Prostate gland (tissue), 2 donors: ENCODE measurements at regions not wholly inside any gene's neighbourhood (a gene's known extent, or its start where the extent isn't known, plus 50 kb on each side); places are given as distances from the start of the nearest gene placed in this dataset.

Experiments used
- POLR2AphosphoS5 ChIP-seq: sonication (generic); formaldehyde crosslinking; IDR thresholded peaks from one replicate; pipeline ENCODE4 v1.6.1; 2017; ENCODE audit warnings: antibody characterized with exemption
- TF ChIP-seq, protein P1 (sequence below), 4 experiments: fragments of 200-600 bp in 2 of 4; fragments of 450-650 bp in 2 of 4; sonication (generic) in 2 of 4; IDR thresholded peaks; 1 replicate in 3 of 4; 2 replicates in 1 of 4; pipeline ENCODE4 v1.5.1; 2016 to 2019; ENCODE audit warnings: antibody characterized with exemption in 4 of 4, mild to moderate bottlenecking in 2 of 4, moderate library complexity in 2 of 4

DNA sequence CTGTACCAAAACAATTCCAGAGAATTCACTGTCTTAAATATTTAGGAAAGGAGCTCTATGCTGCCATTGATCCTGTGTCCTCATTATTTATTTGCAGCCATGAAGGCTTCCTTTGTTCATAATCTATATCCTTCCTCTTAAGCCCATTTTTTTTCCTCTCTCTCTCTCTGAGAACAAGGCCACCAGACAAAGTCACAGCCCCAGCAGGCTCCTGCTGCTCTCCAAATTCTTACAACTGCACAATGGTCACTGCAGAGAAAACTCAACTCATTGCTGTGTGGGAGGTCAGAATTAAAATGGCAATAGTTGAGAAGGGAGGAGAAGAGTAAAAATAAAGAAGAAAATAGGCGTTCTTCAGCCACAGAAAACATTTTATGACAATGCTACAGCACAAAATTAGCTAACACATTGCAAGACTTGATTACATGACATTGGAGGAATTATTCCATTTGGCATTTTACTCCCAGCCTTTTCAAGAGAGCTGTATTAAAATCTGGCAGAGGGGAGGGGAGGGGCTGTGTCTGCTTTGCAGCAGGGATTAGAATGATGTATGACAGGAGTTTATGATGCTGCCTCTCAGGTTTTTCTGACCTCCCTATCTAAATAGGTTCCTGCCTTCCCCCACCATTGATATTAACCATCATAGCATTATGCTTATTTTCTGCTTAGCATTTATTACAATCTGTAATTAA is 399.7 kb upstream of the THBS1 start:
- TF ChIP-seq, protein P1, sequence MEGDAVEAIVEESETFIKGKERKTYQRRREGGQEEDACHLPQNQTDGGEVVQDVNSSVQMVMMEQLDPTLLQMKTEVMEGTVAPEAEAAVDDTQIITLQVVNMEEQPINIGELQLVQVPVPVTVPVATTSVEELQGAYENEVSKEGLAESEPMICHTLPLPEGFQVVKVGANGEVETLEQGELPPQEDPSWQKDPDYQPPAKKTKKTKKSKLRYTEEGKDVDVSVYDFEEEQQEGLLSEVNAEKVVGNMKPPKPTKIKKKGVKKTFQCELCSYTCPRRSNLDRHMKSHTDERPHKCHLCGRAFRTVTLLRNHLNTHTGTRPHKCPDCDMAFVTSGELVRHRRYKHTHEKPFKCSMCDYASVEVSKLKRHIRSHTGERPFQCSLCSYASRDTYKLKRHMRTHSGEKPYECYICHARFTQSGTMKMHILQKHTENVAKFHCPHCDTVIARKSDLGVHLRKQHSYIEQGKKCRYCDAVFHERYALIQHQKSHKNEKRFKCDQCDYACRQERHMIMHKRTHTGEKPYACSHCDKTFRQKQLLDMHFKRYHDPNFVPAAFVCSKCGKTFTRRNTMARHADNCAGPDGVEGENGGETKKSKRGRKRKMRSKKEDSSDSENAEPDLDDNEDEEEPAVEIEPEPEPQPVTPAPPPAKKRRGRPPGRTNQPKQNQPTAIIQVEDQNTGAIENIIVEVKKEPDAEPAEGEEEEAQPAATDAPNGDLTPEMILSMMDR (IDR thresholded peaks at IDR 0.05): no peak
- no peak for TF ChIP-seq POLR2AphosphoS5
